Coronary artery (tissue), 2 donors: ENCODE measurements at regions not wholly inside any gene's neighbourhood (a gene's known extent, or its start where the extent isn't known, plus 50 kb on each side); places are given as distances from the start of the nearest gene placed in this dataset.

ENCODE experiments used
- DNase-seq: peaks from one replicate; pipeline ENCODE4 v3.0.0-alpha.2; 2017; ENCODE audit warnings: low spot score
- H3K27ac ChIP-seq, 2 donors: fragments of 200-600 bp; sonication (generic); one replicate each; pipeline ENCODE4 v1.5.1; 2016 to 2019
- H3K4me3 ChIP-seq: fragments of 200-600 bp; sonication (generic); 2 replicates; pipeline ENCODE4 v1.5.1; 2016; ENCODE audit warnings: mild to moderate bottlenecking, moderate library complexity
- TF ChIP-seq, protein P1 (sequence below): fragments of 200-600 bp; sonication (generic); IDR thresholded peaks from one replicate; pipeline ENCODE4 v1.5.1; 2019; ENCODE audit warnings: antibody characterized with exemption

DNA sequence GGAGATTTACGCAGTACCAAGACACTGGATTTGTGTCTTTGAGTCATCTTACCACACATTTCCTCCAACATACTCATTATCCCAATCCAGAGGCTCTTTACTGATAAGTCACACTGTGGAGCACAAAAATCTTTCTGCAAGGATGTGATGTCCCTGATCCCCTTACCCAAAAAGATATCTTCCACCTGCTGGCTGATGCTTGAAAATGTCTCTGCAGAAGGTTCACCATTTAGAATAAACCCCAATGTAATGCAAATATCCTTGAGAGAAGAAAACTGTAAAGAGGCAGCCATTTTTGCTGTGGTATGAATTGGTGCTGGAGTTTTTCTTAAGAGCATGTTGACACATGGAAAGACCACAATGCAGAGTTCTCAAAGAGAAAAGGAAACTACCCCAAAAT, 65.7 kb upstream of the RORB start:
- DNase-seq = no peak
- no peak overlapping the region for H3K4me3 ChIP-seq
- TF ChIP-seq, protein P1, sequence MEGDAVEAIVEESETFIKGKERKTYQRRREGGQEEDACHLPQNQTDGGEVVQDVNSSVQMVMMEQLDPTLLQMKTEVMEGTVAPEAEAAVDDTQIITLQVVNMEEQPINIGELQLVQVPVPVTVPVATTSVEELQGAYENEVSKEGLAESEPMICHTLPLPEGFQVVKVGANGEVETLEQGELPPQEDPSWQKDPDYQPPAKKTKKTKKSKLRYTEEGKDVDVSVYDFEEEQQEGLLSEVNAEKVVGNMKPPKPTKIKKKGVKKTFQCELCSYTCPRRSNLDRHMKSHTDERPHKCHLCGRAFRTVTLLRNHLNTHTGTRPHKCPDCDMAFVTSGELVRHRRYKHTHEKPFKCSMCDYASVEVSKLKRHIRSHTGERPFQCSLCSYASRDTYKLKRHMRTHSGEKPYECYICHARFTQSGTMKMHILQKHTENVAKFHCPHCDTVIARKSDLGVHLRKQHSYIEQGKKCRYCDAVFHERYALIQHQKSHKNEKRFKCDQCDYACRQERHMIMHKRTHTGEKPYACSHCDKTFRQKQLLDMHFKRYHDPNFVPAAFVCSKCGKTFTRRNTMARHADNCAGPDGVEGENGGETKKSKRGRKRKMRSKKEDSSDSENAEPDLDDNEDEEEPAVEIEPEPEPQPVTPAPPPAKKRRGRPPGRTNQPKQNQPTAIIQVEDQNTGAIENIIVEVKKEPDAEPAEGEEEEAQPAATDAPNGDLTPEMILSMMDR = no peak
- no peak overlapping the region for H3K27ac ChIP-seq

DNA sequence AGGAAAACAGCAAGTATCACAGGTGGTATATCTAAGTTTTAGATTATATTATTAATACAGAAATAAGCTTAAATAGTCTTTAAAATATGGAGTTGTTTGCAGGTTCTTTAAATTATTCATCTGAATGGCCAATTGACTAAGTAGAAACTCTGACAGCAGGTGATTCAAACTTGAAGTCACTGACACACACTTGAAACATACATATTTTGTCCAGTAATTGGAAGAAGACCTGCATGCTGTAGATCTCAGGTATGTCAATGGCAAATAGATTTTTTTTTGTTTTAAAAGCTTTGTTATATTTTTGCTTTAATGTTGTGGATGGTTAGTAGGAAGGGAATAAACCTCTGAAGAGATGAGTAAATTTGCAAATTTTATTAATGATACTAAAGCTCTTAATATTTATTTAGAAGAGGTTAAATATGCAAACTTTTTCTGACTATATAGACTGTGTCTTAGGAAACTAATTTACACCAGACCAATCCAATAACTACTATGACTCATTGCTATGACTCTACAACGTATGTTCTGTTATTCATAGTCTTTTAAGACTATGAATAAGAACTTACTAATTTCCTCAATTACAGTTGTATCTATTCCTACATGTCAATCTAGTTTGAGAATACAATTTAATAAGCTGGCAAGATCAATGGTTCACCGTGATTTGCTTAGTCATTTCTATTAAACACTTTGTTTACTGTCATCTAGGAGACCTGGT, 53.9 kb upstream of the RORB start:
- H3K4me3 ChIP-seq = no peak overlapping the region
- TF ChIP-seq, protein P1 = no peak
- no peak overlapping the region for H3K27ac ChIP-seq
- DNase-seq = no peak

DNA sequence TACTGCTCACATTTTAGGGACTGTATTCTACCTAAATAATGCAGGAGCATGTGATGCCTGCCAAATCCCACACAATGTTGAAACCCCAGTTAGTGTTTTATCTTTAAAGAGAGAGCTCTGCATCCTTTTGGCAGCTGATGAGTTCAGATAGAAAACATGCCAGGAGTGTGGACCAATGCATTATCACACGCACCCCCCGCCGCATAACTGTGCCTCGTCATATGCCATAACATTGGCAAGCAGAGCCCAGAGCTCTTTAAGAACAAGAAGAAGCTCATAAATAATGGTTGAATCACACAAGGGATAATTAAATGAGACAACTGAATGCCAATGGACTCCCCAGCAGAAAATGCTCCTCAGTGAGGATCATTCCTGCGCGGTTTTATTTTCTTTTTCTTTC, 52.8 kb upstream of the RORB start:
- H3K27ac ChIP-seq = no peak overlapping the region
- H3K4me3 ChIP-seq = no peak overlapping the region
- no peak for DNase-seq
- TF ChIP-seq, protein P1 = no peak
